ENCODE measurements at regions not wholly inside any gene's neighbourhood (a gene's known extent, or its start where the extent isn't known, plus 50 kb on each side); places are given as distances from the start of the nearest gene placed in this dataset.
"Not testable (repeated sequence)": the region's sequence is repeated elsewhere in the genome, so short reads cannot be mapped to it uniquely, and the experiment has no call there.

GRCh38 chr1:146688893-146689292 lies 249.2 kb upstream of the NBPF12 start:
- DNase-seq (ENCODE audit: low spot score in 2 of 2); H3K27ac ChIP-seq; H3K4me3 ChIP-seq; H3K36me3 ChIP-seq; intact Hi-C loops (cut with DNase I); H3K9me3 ChIP-seq; H3K27me3 ChIP-seq; H3K4me1 ChIP-seq: not testable (repeated sequence)

- H3K27me3 ChIP-seq; H3K9me3 ChIP-seq; H3K4me1 ChIP-seq; H3K36me3 ChIP-seq; intact Hi-C loops (cut with DNase I); DNase-seq (ENCODE audit: low spot score in 2 of 2); H3K4me3 ChIP-seq; H3K27ac ChIP-seq: not testable (repeated sequence)
Measured at GRCh38 chr1:146686777-146687366, 251.3 kb upstream of the NBPF12 start.

GRCh38 chr1:146683126-146683429 lies 255.0 kb upstream of the NBPF12 start:
- H3K36me3 ChIP-seq; H3K9me3 ChIP-seq; H3K4me3 ChIP-seq; H3K27ac ChIP-seq; DNase-seq (ENCODE audit: low spot score in 2 of 2); intact Hi-C loops (cut with DNase I); H3K4me1 ChIP-seq; H3K27me3 ChIP-seq: not testable (repeated sequence)

- H3K27me3 ChIP-seq; H3K9me3 ChIP-seq; H3K4me3 ChIP-seq; intact Hi-C loops (cut with DNase I); H3K27ac ChIP-seq; H3K36me3 ChIP-seq; DNase-seq (ENCODE audit: low spot score in 2 of 2); H3K4me1 ChIP-seq: not testable (repeated sequence)
Measured at GRCh38 chr1:146682227-146683125, 255.6 kb upstream of the NBPF12 start.

GRCh38 chr1:146673729-146674299 lies 264.3 kb upstream of the NBPF12 start:
- H3K36me3 ChIP-seq; H3K4me3 ChIP-seq; H3K9me3 ChIP-seq; H3K27ac ChIP-seq; H3K4me1 ChIP-seq; DNase-seq (ENCODE audit: low spot score in 2 of 2); intact Hi-C loops (cut with DNase I); H3K27me3 ChIP-seq: not testable (repeated sequence)

- H3K27me3 ChIP-seq; H3K9me3 ChIP-seq; H3K27ac ChIP-seq; H3K36me3 ChIP-seq; intact Hi-C loops (cut with DNase I); DNase-seq (ENCODE audit: low spot score in 2 of 2); H3K4me1 ChIP-seq; H3K4me3 ChIP-seq: not testable (repeated sequence)
Measured at GRCh38 chr1:146672608-146673007, 265.5 kb upstream of the NBPF12 start.

- H3K27ac ChIP-seq; H3K4me1 ChIP-seq; H3K27me3 ChIP-seq; H3K4me3 ChIP-seq; intact Hi-C loops (cut with DNase I); H3K9me3 ChIP-seq; DNase-seq (ENCODE audit: low spot score in 2 of 2); H3K36me3 ChIP-seq: not testable (repeated sequence)
Measured at GRCh38 chr1:146671588-146671987, 266.5 kb upstream of the NBPF12 start.

GRCh38 chr1:146670832-146671566 lies 267.1 kb upstream of the NBPF12 start:
- H3K36me3 ChIP-seq; H3K4me3 ChIP-seq; H3K9me3 ChIP-seq; H3K27me3 ChIP-seq; H3K4me1 ChIP-seq; H3K27ac ChIP-seq; intact Hi-C loops (cut with DNase I); DNase-seq (ENCODE audit: low spot score in 2 of 2): not testable (repeated sequence)

GRCh38 chr1:146666275-146666674 lies 271.8 kb upstream of the NBPF12 start:
- H3K36me3 ChIP-seq; intact Hi-C loops (cut with DNase I); DNase-seq (ENCODE audit: low spot score in 2 of 2); H3K27me3 ChIP-seq; H3K9me3 ChIP-seq; H3K4me3 ChIP-seq; H3K4me1 ChIP-seq; H3K27ac ChIP-seq: not testable (repeated sequence)

GRCh38 chr1:146660242-146660641 lies 277.9 kb upstream of the NBPF12 start:
- intact Hi-C loops (cut with DNase I); H3K36me3 ChIP-seq; H3K4me1 ChIP-seq; H3K27me3 ChIP-seq; DNase-seq (ENCODE audit: low spot score in 2 of 2); H3K9me3 ChIP-seq; H3K4me3 ChIP-seq; H3K27ac ChIP-seq: not testable (repeated sequence)

GRCh38 chr1:146656356-146657060 lies 281.6 kb upstream of the NBPF12 start:
- DNase-seq (ENCODE audit: low spot score in 2 of 2); H3K27me3 ChIP-seq; H3K27ac ChIP-seq; H3K36me3 ChIP-seq; H3K4me3 ChIP-seq; intact Hi-C loops (cut with DNase I); H3K9me3 ChIP-seq; H3K4me1 ChIP-seq: not testable (repeated sequence)

- H3K36me3 ChIP-seq; H3K9me3 ChIP-seq; H3K27me3 ChIP-seq; H3K27ac ChIP-seq; DNase-seq (ENCODE audit: low spot score in 2 of 2); H3K4me3 ChIP-seq; intact Hi-C loops (cut with DNase I); H3K4me1 ChIP-seq: not testable (repeated sequence)
Measured at GRCh38 chr1:146654763-146655162, 283.4 kb upstream of the NBPF12 start.

- H3K27ac ChIP-seq; H3K9me3 ChIP-seq; H3K27me3 ChIP-seq; H3K4me1 ChIP-seq; H3K36me3 ChIP-seq; intact Hi-C loops (cut with DNase I); H3K4me3 ChIP-seq; DNase-seq (ENCODE audit: low spot score in 2 of 2): not testable (repeated sequence)
Measured at GRCh38 chr1:146645978-146646604, 292.0 kb upstream of the NBPF12 start.
